ENCODE measurements at regions not wholly inside any gene's neighbourhood (a gene's known extent, or its start where the extent isn't known, plus 50 kb on each side); places are given as distances from the start of the nearest gene placed in this dataset.

GRCh38 chr5:15447209-15447608, 52.8 kb upstream of the FBXL7 start:
- no peak for DNase-seq

GRCh38 chr5:15446552-15446951, 53.4 kb upstream of the FBXL7 start:
- no peak for DNase-seq

DNA sequence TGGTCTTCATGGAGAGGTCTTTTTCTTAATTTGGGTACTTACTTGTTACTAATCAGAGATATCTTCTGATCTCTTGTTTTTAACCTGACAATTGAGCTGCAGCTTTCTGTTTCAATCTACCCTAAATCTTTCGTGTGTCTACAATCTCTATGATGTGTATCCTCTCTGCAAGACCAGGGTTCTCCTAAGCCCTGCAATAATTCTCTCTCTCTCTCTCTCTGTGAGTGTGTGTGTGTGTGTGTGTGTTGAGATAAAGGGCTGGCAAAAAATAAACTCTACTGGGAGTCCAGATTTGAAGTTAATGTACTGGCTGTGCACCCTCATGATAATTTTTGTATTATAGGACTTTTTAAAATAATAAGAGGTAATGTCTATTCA, 57.8 kb upstream of the FBXL7 start:
- DNase-seq: no peak

- DNase-seq: no peak
Measured at GRCh38 chr5:15441433-15442192, 58.4 kb upstream of the FBXL7 start.

DNA sequence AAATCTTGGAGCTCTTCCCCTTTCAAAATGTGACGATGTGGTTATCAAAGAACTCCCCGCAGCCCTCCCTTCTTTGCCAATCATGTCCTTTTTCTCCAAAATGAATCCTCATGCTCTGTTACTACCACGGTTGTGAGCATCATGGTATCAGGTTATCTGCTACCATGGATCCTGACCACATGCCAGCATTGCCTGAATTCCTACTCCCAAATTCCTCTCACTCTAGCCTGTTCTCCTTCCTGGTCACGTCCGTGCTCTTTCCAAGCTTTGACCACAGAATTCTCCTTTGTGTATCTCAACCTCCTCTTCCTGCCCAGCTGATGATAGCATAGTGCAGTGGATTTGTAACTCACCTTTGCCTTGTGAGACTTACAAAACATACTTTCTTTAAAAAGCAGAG, 59.5 kb upstream of the FBXL7 start:
- DNase-seq: no peak

- DNase-seq: no peak
Measured at GRCh38 chr5:15439801-15440200, 60.2 kb upstream of the FBXL7 start.

DNA sequence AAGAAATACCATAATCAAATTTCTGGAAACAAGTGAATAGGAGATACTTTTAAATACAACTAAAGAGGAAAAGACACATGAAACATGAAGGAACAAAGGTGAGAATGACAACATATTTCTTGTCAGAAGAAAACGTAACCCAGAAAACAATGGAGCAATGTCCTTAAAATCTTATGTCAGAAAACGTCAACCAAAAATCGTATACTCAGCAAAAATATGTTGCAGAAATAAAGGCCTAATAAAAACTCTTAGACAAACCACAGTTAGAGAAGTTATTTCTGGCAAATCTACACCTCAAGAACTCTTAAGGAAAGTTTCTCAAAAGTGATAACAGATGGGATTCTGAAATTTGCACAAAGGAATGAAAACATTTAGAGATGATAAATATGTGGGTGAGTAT, 66.3 kb upstream of the FBXL7 start:
- DNase-seq: no peak

- DNase-seq: no peak
Measured at GRCh38 chr5:15431923-15432322, 68.1 kb upstream of the FBXL7 start.

DNA sequence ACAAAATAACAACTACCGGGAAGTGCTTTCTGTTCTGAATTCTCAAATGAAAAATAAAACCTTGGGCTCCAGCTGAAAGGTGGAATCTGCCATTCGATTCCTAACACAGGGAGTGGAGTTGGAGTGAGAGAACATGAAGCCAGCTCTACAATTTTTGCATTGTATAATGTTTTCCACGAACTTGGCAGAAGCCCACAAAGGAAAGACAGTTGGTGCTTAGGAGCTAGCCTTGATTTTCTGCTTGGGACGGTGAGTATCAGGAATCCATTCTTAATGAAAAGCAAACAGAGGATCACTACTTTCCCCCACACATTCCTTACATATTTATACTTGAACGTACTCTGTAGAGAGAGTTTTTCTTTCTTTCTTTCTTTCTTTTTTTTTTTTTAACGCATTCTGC, 74.2 kb upstream of the FBXL7 start:
- DNase-seq: no peak

- no peak for DNase-seq
Measured at GRCh38 chr5:15424769-15425168, 75.2 kb upstream of the FBXL7 start.

GRCh38 chr5:15421921-15422412, 78.0 kb upstream of the FBXL7 start:
- no peak for DNase-seq

- no peak for DNase-seq
Measured at GRCh38 chr5:15421381-15421780, 78.6 kb upstream of the FBXL7 start.

- DNase-seq: no peak
Measured at GRCh38 chr5:15420201-15420600, 79.8 kb upstream of the FBXL7 start.

DNA sequence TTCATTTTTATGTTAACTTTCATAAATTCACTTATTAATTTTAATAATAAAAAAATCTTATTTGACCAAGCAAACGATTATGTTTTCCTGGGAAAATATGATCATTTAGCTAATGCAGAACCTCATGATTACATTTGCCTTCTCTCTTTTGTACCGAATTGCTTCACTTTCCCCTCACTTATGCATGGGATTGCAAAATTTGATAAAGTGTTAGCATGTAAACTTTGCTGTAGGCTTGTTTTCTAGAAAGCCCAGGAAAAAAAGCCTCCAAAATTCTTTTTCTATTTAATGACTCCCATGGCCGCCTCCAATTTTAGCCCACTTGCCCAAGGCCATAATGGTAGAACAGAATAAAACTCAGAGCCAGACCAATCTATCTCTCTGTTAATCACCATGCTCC, 82.8 kb upstream of the FBXL7 start:
- no peak for DNase-seq

DNA sequence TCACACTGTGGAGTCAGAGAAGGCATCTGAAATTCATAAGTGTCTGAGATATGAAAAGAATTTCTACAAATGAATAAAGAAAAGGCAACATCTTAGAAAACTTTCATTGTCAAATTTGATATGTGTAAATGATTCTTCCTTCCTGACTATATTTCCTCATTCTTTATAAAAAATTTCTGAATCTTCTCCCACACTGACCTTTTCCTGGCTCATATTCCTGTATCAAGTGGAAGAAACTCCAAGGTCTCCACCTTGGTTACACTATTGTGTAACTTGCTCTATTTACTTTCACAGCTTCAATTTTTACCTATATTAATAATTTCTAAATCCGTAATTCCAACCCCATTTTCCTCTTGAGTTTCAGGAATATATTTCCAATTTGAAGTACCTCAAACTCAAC, 93.5 kb upstream of the FBXL7 start:
- DNase-seq: no peak

DNA sequence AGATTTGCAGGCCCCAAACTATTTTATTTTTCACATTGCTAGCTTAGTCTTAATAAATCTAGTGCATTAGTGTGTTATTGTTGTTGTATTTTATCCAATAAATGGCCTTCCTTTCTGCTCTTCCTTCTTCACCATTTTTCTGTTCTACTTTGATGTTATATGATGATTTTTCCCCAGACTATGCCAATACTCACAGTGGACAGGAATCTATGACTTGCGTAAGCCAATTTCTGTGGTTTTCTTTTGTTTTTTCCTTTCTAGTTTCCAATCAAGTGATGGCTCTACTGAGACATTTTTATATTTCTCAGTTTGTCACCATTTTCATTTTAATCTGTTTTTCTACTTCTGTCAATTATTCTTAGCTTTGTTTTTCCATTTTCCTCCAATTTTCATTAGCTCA, 106.8 kb upstream of the FBXL7 start:
- DNase-seq: no peak

GRCh38 chr5:15391704-15392397, 108.1 kb upstream of the FBXL7 start:
- DNase-seq: no peak

DNA sequence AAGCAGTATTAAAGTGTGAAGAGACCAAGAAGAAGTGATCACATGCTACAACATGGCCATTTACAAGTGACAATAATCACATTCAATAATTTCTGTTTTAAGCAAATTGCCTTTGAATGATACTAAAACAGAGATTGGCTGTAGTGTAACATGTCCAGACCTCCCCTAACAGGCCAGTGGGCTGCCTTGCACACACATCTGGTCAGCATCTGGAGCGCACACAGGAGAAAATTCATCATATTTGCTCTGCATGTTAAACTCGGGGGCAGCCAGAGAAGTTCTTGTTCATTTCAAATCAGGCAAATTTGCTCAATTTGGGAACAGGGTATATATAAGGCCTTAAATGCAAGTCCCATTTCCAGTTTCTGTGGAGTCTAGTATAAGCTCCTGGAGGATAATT, 111.1 kb upstream of the FBXL7 start:
- DNase-seq: no peak

GRCh38 chr5:15387931-15388524, 112.0 kb upstream of the FBXL7 start:
- DNase-seq: no peak

- DNase-seq: no peak
Measured at GRCh38 chr5:15386122-15386521, 113.9 kb upstream of the FBXL7 start.

DNA sequence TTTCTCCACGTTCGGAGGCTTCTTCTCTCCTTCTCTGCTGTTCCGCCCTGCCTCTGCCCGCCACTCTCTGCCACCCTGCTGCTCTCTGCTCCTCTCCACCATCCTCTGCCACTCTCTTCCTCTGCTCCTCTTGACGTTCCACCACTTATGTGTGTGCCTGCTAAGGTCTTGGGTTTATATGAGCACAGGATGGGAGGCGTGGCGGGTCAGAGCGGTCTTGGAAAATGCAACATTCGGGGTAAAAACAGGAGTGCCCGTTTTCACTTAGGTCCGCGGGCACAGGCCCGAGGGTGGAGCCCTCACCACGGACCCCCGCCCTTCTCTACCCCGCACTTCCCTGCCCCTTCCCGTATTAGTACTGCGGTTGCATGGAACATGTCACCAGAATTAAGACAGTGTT, 114.4 kb upstream of the FBXL7 start:
- no peak for DNase-seq

DNA sequence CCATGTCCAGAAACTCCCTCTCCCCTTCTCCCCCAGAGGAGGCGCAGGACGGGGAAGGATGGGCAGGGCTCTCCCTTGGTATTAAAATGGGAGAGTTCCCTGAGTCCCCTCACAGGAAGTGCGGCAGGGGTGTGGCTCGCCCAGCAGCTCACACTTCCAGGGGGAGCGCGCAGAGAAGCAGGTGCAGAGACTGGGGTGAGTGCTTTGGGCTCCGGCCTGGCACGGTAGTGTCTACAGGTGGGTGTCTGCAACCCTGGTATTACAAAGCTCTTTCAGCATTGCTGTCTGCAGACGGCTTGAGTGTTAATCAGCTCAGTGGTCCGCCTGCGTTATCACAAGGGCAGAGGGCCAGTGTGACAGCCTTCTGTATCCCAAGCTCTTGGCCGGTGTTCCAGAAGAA, 114.9 kb upstream of the FBXL7 start:
- DNase-seq: no peak

GRCh38 chr5:15384581-15384980, 115.4 kb upstream of the FBXL7 start:
- no peak for DNase-seq

GRCh38 chr5:15384176-15384575, 115.8 kb upstream of the FBXL7 start:
- no peak for DNase-seq
